HFFc6 (cell line): ENCODE measurements at regions not wholly inside any gene's neighbourhood (a gene's known extent, or its start where the extent isn't known, plus 50 kb on each side); places are given as distances from the start of the nearest gene placed in this dataset.

ENCODE experiments used
- DNase-seq: peaks from one replicate; pipeline ENCODE4 v3.0.0-alpha.2; 2018
- H3K27ac Mint-ChIP-seq: 2 replicates; pipeline ENCODE4 v1.8.0; 2020; ENCODE audit warnings: mild to moderate bottlenecking, mixed read lengths
- H3K27me3 Mint-ChIP-seq: 2 replicates; pipeline ENCODE4 v1.8.0; 2021; ENCODE audit warnings: mild to moderate bottlenecking, moderate library complexity, mixed read lengths; ENCODE audit not compliant: insufficient read depth
- H3K36me3 Mint-ChIP-seq: 2 replicates; pipeline ENCODE4 v1.8.0; 2021; ENCODE audit warnings: low read depth, mixed read lengths
- H3K4me1 Mint-ChIP-seq: 2 replicates; pipeline ENCODE4 v1.8.0; 2020; ENCODE audit warnings: low read depth, mixed read lengths
- H3K4me3 Mint-ChIP-seq: 2 replicates; pipeline ENCODE4 v1.8.0; 2020; ENCODE audit warnings: mild to moderate bottlenecking, moderate library complexity, mixed read lengths
- H3K9me3 Mint-ChIP-seq: 2 replicates; pipeline ENCODE4 v1.8.0; 2020; ENCODE audit warnings: mild to moderate bottlenecking, mixed read lengths
- TF ChIP-seq, protein P1 (sequence below): fragments of 200-600 bp; sonication (generic); IDR thresholded peaks from 2 replicates; pipeline ENCODE4 v1.5.0; 2021; ENCODE audit warnings: antibody characterized with exemption, mild to moderate bottlenecking

DNA sequence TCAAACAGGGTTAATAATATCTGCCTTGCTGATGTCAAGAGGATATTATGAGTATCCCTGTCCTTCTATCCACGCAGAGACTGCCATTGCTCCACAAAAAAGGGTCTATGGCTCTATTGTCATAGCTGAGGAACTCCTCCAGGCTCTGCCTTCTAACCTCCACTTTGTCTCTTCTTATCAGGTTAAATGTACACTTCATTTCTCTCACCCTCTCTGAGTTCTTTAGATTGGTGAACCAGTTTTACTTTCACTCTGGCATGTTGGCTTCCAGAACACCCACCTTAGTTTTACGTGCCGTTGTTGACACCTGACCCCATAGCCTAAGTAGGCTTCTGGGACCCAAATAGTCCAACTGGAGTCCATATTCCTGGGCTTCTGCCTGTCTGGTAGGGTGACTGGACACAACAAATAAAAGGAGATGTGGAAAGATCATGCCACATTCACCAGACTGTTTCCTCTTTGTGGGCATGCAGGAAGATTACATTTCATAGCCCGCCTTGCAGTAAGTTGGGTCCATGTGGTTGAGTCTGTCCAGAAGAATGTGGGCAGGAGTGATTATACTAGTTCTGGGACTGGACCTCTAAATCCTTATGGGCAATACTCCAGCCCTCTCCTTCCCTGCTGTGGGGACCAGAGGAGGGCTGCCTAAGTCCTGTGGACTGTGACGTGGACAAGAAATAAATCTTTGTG lies 350.4 kb upstream of the CLINT1 start:
- DNase-seq = no peak
- TF ChIP-seq, protein P1, sequence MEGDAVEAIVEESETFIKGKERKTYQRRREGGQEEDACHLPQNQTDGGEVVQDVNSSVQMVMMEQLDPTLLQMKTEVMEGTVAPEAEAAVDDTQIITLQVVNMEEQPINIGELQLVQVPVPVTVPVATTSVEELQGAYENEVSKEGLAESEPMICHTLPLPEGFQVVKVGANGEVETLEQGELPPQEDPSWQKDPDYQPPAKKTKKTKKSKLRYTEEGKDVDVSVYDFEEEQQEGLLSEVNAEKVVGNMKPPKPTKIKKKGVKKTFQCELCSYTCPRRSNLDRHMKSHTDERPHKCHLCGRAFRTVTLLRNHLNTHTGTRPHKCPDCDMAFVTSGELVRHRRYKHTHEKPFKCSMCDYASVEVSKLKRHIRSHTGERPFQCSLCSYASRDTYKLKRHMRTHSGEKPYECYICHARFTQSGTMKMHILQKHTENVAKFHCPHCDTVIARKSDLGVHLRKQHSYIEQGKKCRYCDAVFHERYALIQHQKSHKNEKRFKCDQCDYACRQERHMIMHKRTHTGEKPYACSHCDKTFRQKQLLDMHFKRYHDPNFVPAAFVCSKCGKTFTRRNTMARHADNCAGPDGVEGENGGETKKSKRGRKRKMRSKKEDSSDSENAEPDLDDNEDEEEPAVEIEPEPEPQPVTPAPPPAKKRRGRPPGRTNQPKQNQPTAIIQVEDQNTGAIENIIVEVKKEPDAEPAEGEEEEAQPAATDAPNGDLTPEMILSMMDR = no peak
- H3K27me3 Mint-ChIP-seq = no peaks in the 10 kb centered on the region; the same call in 1 of the 2 replicates
- H3K4me1 Mint-ChIP-seq = no peaks in the 10 kb centered on the region
- no peak overlapping the region for H3K27ac Mint-ChIP-seq
- peaks cover 7% of the 10 kb centered on the region for H3K9me3 Mint-ChIP-seq
- H3K36me3 Mint-ChIP-seq = no peaks in the 10 kb centered on the region
- no peak overlapping the region for H3K4me3 Mint-ChIP-seq

DNA sequence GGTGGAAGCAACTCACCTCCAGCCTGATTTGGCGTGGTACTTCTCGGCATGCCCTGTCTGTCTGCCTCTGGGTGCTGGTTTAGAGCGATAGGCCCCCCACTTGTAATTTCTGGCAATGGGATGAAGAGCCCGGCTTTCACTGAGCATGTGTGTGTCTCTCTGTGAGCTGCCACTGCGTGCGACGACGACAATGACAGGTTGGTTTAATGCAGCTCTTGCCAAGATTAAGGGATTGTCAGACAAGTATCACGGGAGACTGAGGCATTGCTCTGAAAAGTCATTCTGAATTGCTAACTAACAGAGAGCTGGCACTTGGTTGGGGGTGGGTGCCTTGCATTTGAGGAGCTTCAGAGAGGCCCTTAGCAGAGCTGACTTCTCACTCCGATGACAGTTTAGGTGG lies 348.8 kb upstream of the CLINT1 start:
- H3K4me1 Mint-ChIP-seq = no peaks in the 10 kb centered on the region
- no peak for DNase-seq
- no peaks in the 10 kb centered on the region for H3K36me3 Mint-ChIP-seq
- TF ChIP-seq, protein P1 = no peak
- H3K27ac Mint-ChIP-seq = no peak overlapping the region
- H3K4me3 Mint-ChIP-seq = no peak overlapping the region
- H3K27me3 Mint-ChIP-seq = no peaks in the 10 kb centered on the region; the same call in 1 of the 2 replicates
- peaks cover 12% of the 10 kb centered on the region for H3K9me3 Mint-ChIP-seq

DNA sequence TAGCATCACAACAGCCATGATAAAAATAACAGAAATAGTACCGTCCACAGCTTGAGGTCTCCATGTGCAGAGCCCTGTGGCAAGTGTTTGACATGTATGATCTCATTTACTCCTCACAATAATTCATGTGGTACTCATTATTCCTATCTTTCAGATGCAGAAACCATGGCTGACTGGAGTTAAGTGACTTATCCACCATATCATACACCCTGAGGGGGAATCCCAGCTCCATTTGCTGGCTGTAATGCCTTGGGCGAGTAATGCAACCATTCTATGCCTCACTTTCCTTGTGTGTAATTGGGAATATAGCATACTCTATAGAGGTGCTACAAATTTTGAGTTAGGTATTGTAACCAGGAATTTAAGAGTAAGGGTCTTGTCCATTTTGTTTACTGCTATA lies 347.0 kb upstream of the CLINT1 start:
- no peak for DNase-seq
- Mint-ChIP-seq H3K36me3 (no peaks in the 10 kb centered on the region), H3K9me3 (peaks cover 20% of the 10 kb centered on the region)

DNA sequence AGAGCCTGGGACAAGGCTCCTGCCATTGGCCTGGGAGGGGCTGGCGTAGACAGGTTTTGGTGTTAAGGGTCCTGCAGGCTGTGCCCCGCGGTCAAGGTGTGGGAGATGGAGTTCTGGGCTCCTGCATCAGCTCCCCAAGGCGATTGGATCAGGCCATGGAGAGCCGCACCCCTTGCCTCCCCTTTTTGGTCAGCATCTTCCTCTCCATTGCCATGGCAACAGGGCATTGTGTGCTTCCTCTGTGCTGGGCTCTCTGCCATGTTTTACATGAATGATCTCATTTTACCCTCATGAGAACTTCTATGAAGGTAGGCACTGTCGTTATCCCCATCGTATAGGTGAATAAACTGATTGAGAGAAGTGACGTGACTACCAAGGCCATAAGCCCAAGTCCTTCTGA lies 344.3 kb upstream of the CLINT1 start:
- Mint-ChIP-seq H3K27ac (no peak overlapping the region), H3K36me3 (no peaks in the 10 kb centered on the region), H3K27me3 (no peaks in the 10 kb centered on the region; the same call in 1 of the 2 replicates), H3K4me1 (no peaks in the 10 kb centered on the region), H3K9me3 (peaks cover 23% of the 10 kb centered on the region), H3K4me3 (no peak overlapping the region)
- TF ChIP-seq, protein P1 = no peak
- DNase-seq = no peak

More for the DNA sequence above, 347.0 kb upstream of the CLINT1 start:
- TF ChIP-seq, protein P1 = no peak
- H3K27ac Mint-ChIP-seq = no peak overlapping the region
- no peaks in the 10 kb centered on the region; the same call in 1 of the 2 replicates for H3K27me3 Mint-ChIP-seq
- no peaks in the 10 kb centered on the region for H3K4me1 Mint-ChIP-seq
- no peak overlapping the region for H3K4me3 Mint-ChIP-seq

DNA sequence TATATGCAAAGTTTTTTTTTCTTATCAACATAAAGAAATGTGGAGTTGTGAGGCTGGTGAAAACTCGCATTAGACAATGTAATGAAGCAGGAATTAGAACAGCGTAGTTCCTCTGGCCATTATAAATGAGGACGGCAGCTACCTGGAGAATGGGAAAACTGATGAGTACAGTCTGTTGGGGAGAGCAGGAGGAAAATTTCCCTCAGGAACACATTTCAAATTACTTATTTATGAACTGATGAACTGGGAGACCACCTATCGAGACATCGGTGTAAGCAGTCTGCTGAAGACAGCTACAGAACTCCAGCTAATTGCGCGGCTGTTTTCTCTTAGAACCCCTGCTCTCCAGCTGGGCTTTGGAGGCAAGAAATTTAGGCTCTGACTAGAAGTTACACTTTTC lies 343.9 kb upstream of the CLINT1 start:
- Mint-ChIP-seq H3K27me3 (no peaks in the 10 kb centered on the region), H3K9me3 (peaks cover 26% of the 10 kb centered on the region), H3K4me1 (no peaks in the 10 kb centered on the region), H3K27ac (no peak overlapping the region), H3K36me3 (no peaks in the 10 kb centered on the region), H3K4me3 (no peak overlapping the region)
- TF ChIP-seq, protein P1 = no peak
- no peak for DNase-seq
